Activated CD4-positive, alpha-beta T cell treated with anti-CD3 and anti-CD28 coated beads, Interleukin-2, amount 50 U/mL, for 16 hours (primary cell): ENCODE measurements at regions not wholly inside any gene's neighbourhood (a gene's known extent, or its start where the extent isn't known, plus 50 kb on each side); places are given as distances from the start of the nearest gene placed in this dataset.
"Not testable (repeated sequence)": the region's sequence is repeated elsewhere in the genome, so short reads cannot be mapped to it uniquely, and the experiment has no call there.

Source experiments
- DNase-seq: peaks from one replicate; pipeline ENCODE4 v3.0.0-alpha.2; 2020

GRCh38 chr4:173685831-173686210 lies 155.8 kb upstream of the HAND2 start:
- DNase-seq: no peak

GRCh38 chr4:173685165-173685830 lies 155.3 kb upstream of the HAND2 start:
- DNase-seq: no peak

- DNase-seq: no peak
These were observed 154.2 kb upstream of the HAND2 start for GRCh38 chr4:173684223-173684622.

- no peak for DNase-seq
These were observed 152.6 kb upstream of the HAND2 start for GRCh38 chr4:173682609-173683008.

GRCh38 chr4:173680278-173680677 lies 150.2 kb upstream of the HAND2 start:
- DNase-seq: no peak

GRCh38 chr4:173675446-173675845 lies 145.4 kb upstream of the HAND2 start:
- no peak for DNase-seq

- DNase-seq: no peak
These were observed 139.6 kb upstream of the HAND2 start for GRCh38 chr4:173669460-173670179.

GRCh38 chr4:173661001-173661400 lies 131.0 kb upstream of the HAND2 start:
- no peak for DNase-seq

- no peak for DNase-seq
These were observed 126.9 kb upstream of the HAND2 start for GRCh38 chr4:173656898-173657297.

- DNase-seq: no peak
These were observed 122.4 kb upstream of the HAND2 start for GRCh38 chr4:173652283-173652931.

- DNase-seq: no peak
These were observed 121.7 kb upstream of the HAND2 start for GRCh38 chr4:173651651-173652282.

GRCh38 chr4:173647902-173648301 lies 117.9 kb upstream of the HAND2 start:
- no peak for DNase-seq

- DNase-seq: no peak
These were observed 112.5 kb upstream of the HAND2 start for GRCh38 chr4:173642509-173642908.

- DNase-seq: no peak
These were observed 105.4 kb upstream of the HAND2 start for GRCh38 chr4:173635395-173635794.

GRCh38 chr4:173626277-173626676 lies 96.2 kb upstream of the HAND2 start:
- DNase-seq: no peak

- DNase-seq: not testable (repeated sequence)
These were observed 88.6 kb upstream of the HAND2 start for GRCh38 chr4:173618648-173619047.

- no peak for DNase-seq
These were observed 79.1 kb upstream of the HAND2 start for GRCh38 chr4:173609158-173609557.

GRCh38 chr4:173608632-173609031 lies 78.6 kb upstream of the HAND2 start:
- not testable (repeated sequence) for DNase-seq

- DNase-seq: no peak
These were observed 61.7 kb upstream of the HAND2 start for GRCh38 chr4:173591760-173592159.

- no peak for DNase-seq
These were observed 60.7 kb upstream of the HAND2 start for GRCh38 chr4:173590697-173591096.

GRCh38 chr4:173585876-173586572 lies 56.0 kb upstream of the HAND2 start:
- no peak for DNase-seq

GRCh38 chr4:173584506-173584905 lies 54.5 kb upstream of the HAND2 start:
- no peak for DNase-seq
